ENCODE measurements at regions not wholly inside any gene's neighbourhood (a gene's known extent, or its start where the extent isn't known, plus 50 kb on each side); places are given as distances from the start of the nearest gene placed in this dataset.

DNA sequence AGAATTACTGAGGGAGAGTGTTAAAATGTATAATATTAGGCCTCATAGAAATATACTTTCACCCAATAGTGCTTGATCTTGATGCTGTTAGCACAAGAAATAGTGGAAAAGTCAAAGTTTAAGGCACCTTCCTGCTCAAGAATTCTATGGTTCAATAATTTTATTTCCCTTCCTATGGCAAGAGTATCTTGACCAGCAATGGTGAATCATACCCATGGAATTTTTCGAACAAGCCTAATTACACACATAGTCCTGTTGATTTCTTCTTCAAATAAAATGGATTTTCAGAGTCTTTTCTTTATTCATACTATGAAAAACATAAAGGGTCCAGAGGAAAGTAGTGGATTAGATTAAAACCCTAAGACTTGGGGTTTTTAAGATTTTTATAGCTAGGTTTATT is 810.6 kb downstream of the CDH11 start:
- TF ChIP-seq CTCF (IDR thresholded peaks at IDR 0.05) (no peak), POLR2A (IDR thresholded peaks at IDR 0.05) (no peak)

Measured in thyroid gland (tissue), 4 donors.